ENCODE measurements at regions not wholly inside any gene's neighbourhood (a gene's known extent, or its start where the extent isn't known, plus 50 kb on each side); places are given as distances from the start of the nearest gene placed in this dataset.

- TF ChIP-seq CTCF (IDR thresholded peaks at IDR 0.05) (no peak), POLR2AphosphoS5 (IDR thresholded peaks at IDR 0.05) (no peak), POLR2A (IDR thresholded peaks at IDR 0.05) (no peak), EP300 (IDR thresholded peaks at IDR 0.05) (no peak)
These were observed 60.7 kb upstream of the LCORL start for GRCh38 chr4:18082236-18082635.

Measured in sigmoid colon (tissue), 4 donors.